NCI-H524 treated with DMSO at 0.1 percent for 48 hours (cell line): ENCODE measurements at regions not wholly inside any gene's neighbourhood (a gene's known extent, or its start where the extent isn't known, plus 50 kb on each side); places are given as distances from the start of the nearest gene placed in this dataset.

Experiments
- DNase-seq: peaks from one replicate; lab custom pipeline; 2025; lab: John Stamatoyannopoulos, UW

DNA sequence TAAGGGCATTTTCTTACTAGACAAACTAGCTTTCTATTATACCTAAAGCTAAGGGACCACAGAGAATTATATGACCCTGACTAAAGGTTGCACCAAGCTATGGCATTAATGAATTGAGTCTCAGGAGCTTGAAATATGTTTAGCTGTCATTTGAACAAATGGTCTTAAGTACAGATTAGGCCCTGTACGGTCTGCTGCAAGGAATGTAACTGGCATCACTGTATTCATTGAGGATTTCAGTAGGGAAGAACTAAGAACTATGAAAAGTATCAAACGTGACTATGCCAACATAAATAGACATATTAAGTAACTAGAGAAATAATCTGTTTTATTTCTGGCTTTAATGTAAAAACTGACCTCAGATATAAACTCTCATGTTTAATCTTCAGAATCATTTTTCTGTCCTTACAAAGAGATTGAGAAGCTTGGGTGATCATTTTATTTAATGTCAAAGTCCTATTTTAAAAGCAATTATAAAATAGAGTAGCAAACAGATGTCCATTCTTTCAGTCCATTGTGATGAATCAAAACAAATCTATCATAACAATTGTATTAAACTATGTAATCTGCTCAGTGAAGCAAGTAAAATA, 845.9 kb downstream of the MAT2B start:
- DNase-seq: no peak

DNA sequence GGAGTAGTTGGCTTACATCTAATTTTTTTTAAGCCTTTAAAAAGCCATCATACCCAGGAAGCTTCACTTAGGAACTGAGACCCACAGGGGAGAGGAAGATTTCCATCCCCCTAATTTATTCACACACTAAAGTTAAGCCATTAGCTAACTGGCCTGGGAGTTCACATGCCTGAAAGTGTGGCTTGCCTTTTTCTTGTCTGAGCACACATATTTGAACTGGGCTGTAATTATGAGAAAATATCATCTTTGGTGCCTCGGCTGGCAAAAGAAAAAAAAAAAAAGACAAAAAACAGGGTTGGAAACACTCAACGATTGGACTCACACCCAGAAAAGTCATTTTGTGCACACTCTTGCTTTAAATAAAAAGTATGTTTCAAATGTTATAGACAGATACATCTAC, 847.3 kb downstream of the MAT2B start:
- DNase-seq: no peak

DNA sequence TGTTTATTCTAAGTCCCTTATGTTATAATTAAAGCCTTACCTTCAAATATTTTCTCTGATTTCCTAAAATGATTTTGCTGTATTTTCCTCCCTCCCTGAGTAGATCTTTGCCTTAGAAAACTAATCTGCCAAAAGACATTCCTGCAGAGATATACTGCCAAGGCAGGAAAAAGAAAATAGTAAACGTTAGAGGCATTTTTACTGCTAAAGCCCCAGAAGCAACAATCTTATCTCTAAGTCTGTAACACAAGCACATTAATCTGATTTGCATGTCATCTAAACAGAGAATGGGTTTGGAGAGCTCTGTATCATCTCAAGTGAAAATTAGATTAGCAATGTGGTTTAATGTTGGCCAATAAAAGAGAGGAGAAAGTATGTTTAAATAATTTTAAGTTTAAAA, 847.7 kb downstream of the MAT2B start:
- DNase-seq: no peak

DNA sequence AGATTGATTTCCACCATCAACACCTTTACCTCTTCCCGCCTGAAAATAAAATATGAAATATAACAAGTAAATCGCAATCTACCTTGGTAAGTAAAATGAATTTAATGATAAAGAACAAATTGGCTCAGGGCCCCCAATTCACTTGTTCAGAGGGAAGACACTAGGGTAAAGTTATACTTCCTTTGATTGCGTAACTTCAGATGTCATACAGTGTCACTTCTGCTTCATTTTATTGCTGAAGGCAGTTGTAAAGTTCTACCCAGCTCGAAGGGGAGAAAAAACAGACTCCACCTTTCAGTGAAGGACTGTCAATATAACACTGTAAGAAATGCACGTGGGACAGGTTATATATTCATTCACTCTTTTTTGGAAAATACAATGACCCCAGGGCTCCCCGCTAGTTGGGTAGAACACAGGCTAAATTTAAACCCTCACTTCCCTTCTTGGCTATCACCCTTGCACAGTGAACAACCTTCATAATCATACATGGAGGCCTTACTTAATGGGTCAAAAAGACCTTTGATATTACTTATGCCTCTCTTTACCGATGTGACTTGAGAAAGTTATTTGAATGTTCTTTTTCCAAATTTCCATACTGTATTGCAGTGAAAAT, 848.8 kb downstream of the MAT2B start:
- no peak for DNase-seq

GRCh38 chr5:164355267-164355830, 849.9 kb downstream of the MAT2B start:
- DNase-seq: no peak

- no peak for DNase-seq
These were observed 851.4 kb downstream of the MAT2B start for GRCh38 chr5:164356790-164357189.

DNA sequence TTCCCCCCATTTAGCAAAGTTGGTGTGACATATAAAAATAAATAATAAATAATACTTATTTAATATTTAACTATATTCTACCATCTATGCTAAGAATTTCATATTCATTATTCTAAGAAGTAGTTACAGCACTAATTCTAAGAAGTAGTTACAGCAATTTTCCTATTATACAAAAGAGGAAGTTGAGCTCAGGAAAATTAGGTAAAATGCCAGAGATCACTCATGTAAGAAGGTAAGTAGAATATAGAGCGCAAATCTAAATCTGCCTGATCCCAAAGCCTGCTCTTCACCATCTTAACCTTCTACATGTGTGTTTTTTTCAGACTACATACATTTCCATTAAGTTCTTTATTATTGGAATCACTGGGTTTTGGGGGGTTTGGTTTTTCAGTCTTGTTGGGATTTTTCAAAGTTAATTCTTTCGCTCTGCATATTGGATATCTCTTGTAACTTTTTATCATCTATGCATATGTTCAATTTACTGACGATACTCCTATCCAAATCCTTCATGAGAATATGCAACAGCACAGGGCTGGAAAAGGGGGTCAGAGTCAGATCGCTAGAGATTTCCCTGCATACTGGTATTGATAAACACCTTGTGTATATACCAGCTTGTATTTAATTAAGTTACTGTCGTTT, 852.1 kb downstream of the MAT2B start:
- DNase-seq: no peak

- DNase-seq: no peak
These were observed 853.3 kb downstream of the MAT2B start for GRCh38 chr5:164358531-164359259.

DNA sequence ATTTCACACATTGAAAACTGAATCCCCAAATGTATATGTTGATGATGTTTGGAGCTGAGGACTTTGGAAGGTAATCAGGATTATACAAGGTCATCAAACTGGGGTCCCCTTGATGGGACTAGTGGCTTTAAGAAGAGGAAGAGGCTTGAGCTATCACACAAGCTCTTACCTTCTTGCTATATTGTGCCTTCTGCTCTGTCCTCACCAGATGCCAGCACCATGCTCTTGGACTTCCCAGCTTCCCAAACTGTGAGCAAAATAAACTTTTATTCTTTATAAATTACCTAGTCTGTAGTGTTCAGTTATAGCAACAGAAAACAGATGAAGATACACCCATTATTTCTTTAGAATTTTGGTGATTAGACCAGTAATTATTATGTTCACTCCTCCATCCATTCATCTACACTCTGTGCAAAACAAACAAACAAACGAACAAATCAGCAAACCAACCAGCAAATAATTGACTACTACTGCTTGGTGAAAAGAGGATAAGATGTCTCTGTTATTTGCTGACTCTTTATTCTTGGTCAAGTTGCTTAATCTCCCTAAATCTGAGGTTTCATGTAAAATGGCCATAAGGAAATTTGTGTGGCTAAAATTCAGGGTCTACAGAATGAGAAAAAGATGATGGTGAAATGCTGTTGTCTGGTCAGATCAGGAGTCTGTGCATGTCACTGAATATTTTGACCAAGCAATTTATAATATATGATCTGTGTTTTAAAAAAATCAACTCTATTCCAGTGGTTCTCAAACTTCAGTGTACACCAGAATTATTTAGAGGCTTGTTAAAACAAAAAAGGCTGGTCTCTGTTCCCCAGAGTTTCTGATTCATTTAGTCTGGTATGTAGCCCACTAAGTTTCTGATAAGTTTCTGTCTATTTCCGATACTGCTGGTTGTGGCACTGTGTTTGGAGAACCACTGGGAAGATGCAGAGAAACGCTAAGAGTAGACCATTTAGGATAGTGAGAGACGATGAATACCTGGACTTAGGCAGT, 854.1 kb downstream of the MAT2B start:
- no peak for DNase-seq

DNA sequence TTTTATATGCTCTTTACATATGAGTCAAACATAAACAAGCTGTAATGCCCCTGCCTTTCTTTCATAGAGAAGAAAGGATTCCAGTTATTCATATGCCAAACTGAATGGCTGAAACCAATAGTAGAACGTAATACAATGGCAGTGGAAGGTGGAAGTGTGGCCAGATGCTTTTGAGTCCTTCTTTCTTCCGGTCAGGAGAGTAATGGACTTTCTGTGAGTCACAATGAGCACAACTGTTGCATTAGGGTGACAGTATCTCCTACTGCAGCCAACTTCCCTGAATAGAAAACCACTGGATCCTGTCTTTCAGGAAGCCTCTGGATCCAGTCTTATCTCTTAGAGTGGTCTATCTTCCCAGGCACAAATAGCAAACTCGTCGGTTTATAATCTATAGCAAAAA, 855.2 kb downstream of the MAT2B start:
- DNase-seq: no peak

DNA sequence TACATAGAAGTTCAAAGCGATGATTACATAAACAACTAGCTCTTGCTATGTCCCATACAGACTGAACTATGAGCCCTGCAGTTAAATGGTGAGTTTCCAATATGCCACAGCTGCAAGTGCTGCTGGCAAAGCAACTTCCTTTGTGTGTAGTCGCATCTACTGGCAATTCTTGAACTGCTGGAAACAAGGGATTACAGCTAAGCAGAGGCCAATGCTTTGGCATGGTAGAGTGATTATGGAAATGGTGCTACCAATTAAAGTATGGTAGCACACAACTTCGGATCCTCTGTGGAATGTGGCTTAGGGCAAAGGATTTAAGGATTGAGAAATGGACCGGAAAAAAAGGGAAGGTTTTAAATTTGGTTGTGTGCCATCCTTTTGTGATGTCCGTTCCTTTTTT, 856.6 kb downstream of the MAT2B start:
- DNase-seq: no peak

GRCh38 chr5:164362835-164363234, 857.4 kb downstream of the MAT2B start:
- DNase-seq: no peak

DNA sequence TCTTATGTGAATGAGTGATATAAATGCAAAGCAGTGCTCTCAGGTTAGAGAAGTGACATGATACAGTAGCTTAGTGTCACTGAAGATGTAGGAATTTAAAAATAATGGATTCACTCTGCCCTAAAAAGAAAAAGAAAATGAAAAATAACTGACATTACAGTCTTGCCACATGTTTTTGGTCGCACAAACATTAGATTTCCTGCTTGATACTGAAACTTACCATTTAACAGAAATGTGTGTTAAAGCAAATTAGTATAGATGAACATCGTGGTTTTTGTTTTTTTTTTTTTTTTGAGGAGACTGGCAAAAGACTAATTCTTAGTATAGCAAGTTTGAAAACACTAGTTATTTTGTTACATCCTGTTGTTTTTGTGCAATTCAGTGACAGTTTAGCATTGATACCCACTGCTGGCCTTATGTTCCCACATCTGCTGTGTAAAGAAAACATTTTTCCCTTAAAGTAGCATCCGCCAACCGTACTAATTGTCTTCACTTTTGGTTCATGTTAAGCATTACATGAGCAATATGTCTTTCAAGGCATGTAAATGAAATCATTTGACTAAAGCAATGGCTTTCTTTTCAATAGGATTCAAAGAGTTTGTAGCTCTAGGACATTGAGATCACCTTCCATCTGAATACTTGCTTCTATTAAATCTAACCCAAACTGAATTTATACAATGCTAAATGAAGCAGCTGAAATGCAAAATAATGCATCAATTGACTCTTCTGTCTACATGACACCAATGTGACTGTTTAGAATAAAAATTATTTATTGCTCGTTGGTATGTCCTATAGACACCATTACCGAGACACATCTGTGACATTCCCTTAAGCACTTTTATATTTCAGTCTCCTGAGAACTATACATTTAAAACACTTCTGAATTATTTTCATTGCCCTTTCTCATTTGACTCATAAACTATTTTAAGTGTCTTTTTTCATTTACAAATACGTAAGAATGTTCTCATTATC, 859.1 kb downstream of the MAT2B start:
- no peak for DNase-seq

GRCh38 chr5:164370841-164371240, 865.4 kb downstream of the MAT2B start:
- no peak for DNase-seq

DNA sequence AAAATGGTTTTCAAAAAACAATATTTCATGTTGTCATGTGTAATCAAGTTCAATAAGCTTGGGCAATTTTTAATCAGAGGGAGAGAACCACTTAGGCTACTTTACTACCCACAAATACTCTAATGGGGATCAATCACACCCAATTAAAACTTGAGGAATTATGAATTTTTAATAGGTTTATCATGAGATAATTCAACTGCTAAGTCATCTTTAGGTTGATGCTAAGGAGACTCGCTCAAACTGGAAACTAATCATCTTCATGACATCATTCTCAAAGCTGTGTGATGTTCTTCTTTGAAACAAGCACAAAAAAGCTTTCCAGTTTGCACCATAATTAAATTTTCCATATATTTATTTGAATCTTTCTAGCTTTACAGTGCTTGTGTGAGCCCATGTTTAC, 867.5 kb downstream of the MAT2B start:
- no peak for DNase-seq

GRCh38 chr5:164373876-164374275, 868.5 kb downstream of the MAT2B start:
- no peak for DNase-seq

- DNase-seq: no peak
These were observed 869.6 kb downstream of the MAT2B start for GRCh38 chr5:164375051-164375450.

DNA sequence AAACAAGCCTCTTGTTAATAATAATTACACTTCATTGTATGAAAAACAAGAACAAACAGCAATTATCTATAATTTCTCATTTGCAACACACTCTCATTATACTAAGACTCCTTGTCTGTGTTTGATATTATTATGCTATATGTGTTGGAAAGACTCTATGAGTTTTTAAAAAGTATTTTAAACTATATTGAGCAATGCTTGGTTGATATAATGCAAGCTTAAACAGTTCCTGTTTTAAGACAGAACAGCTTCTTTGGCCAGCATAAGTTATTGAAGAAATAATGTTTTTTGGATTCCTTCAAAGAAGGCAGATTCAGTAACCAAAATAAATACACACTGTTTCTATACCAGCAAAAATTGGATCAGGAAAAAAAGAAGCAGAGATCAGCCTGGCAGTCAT, 871.4 kb downstream of the MAT2B start:
- no peak for DNase-seq

GRCh38 chr5:164377746-164378145, 872.3 kb downstream of the MAT2B start:
- no peak for DNase-seq

- DNase-seq: no peak
These were observed 878.2 kb downstream of the MAT2B start for GRCh38 chr5:164383662-164384061.
